KMS-11 (cell line): ENCODE measurements at regions not wholly inside any gene's neighbourhood (a gene's known extent, or its start where the extent isn't known, plus 50 kb on each side); places are given as distances from the start of the nearest gene placed in this dataset.

Experiments used
- H2AFZ ChIP-seq: fragments of 200-600 bp; sonication (generic); 2 replicates; pipeline ENCODE4 v1.6.1; 2016; ENCODE audit warnings: antibody characterized with exemption, mixed run types, low read depth
- H3K27ac ChIP-seq: fragments of 200-600 bp; sonication (generic); 2 replicates; pipeline ENCODE4 v1.6.1; 2016; ENCODE audit warnings: mild to moderate bottlenecking, mixed run types
- H3K27me3 ChIP-seq: fragments of 200-600 bp; sonication (generic); 2 replicates; pipeline ENCODE4 v1.6.1; 2017; ENCODE audit warnings: mild to moderate bottlenecking, low read depth, mixed run types, moderate library complexity; ENCODE audit not compliant: insufficient read depth
- H3K36me3 ChIP-seq: fragments of 200-600 bp; sonication (generic); 2 replicates; pipeline ENCODE4 v1.6.1; 2017; ENCODE audit warnings: mild to moderate bottlenecking, mixed run types; ENCODE audit not compliant: insufficient read depth
- H3K4me1 ChIP-seq: fragments of 200-600 bp; sonication (generic); 2 replicates; pipeline ENCODE4 v1.6.1; 2016; ENCODE audit warnings: mild to moderate bottlenecking, low read depth, mixed run types; ENCODE audit not compliant: poor library complexity, severe bottlenecking
- H3K4me2 ChIP-seq: fragments of 200-600 bp; sonication (generic); 2 replicates; pipeline ENCODE4 v1.7.0; 2016; ENCODE audit warnings: mild to moderate bottlenecking, mixed run types
- H3K4me3 ChIP-seq: fragments of 200-600 bp; sonication (generic); IDR thresholded peaks from 2 replicates; pipeline ENCODE4 v1.6.1; 2017; ENCODE audit warnings: low read depth, low read length, mixed read lengths; ENCODE audit not compliant: insufficient read depth
- H3K79me2 ChIP-seq: fragments of 200-600 bp; sonication (generic); 2 replicates; pipeline ENCODE4 v1.6.1; 2016; ENCODE audit warnings: low read depth, mixed run types; ENCODE audit not compliant: insufficient read depth
- H3K9ac ChIP-seq: fragments of 200-600 bp; sonication (generic); 2 replicates; pipeline ENCODE4 v1.6.1; 2016; ENCODE audit warnings: mild to moderate bottlenecking, mixed run types
- H4K20me1 ChIP-seq: fragments of 200-600 bp; sonication (generic); 2 replicates; pipeline ENCODE4 v1.6.1; 2016; ENCODE audit warnings: mild to moderate bottlenecking, mixed run types; ENCODE audit not compliant: insufficient read depth
- CTCF ChIP-seq: fragments of 200-600 bp; sonication (generic); conservative IDR thresholded peaks from 2 replicates; pipeline ENCODE4 v1.6.1; 2017; ENCODE audit warnings: low read depth, mild to moderate bottlenecking, antibody characterized with exemption, low read length, moderate library complexity, mixed read lengths

GRCh38 chr2:199015072-199015471 lies 442.7 kb downstream of the SATB2 start:
- no peak overlapping the region for H3K4me2 ChIP-seq
- H3K4me3 ChIP-seq = no peak overlapping the region
- H2AFZ ChIP-seq = no peak overlapping the region
- no peaks in the 10 kb centered on the region for H3K4me1 ChIP-seq
- H3K79me2 ChIP-seq = no peaks in the 10 kb centered on the region
- no peaks in the 10 kb centered on the region for H3K36me3 ChIP-seq
- H3K27me3 ChIP-seq = no peaks in the 10 kb centered on the region
- H4K20me1 ChIP-seq = no peaks in the 10 kb centered on the region
- no peak for TF ChIP-seq CTCF
- no peak overlapping the region for H3K9ac ChIP-seq
- no peak overlapping the region for H3K27ac ChIP-seq

- no peak for TF ChIP-seq CTCF
- H3K79me2 ChIP-seq = no peaks in the 10 kb centered on the region
- no peak overlapping the region for H3K4me2 ChIP-seq
These were observed 443.5 kb downstream of the SATB2 start for GRCh38 chr2:199014226-199014625.

GRCh38 chr2:199011908-199012307 lies 445.8 kb downstream of the SATB2 start:
- H3K4me1 ChIP-seq = no peaks in the 10 kb centered on the region

More at GRCh38 chr2:199014226-199014625, 443.5 kb downstream of the SATB2 start:
- H3K27me3 ChIP-seq = no peaks in the 10 kb centered on the region
- no peak overlapping the region for H3K9ac ChIP-seq
- no peak overlapping the region for H3K27ac ChIP-seq
- no peaks in the 10 kb centered on the region for H3K4me1 ChIP-seq
- no peaks in the 10 kb centered on the region for H4K20me1 ChIP-seq
- H3K4me3 ChIP-seq = no peak overlapping the region
- no peaks in the 10 kb centered on the region for H3K36me3 ChIP-seq
- H2AFZ ChIP-seq = no peak overlapping the region

GRCh38 chr2:198994678-198995077 lies 463.1 kb downstream of the SATB2 start:
- no peak overlapping the region for H3K9ac ChIP-seq
- H3K27ac ChIP-seq = no peak overlapping the region
- no peaks in the 10 kb centered on the region for H4K20me1 ChIP-seq
- H3K27me3 ChIP-seq = no peaks in the 10 kb centered on the region
- H3K4me1 ChIP-seq = no peaks in the 10 kb centered on the region
- no peak overlapping the region for H3K4me3 ChIP-seq
- no peak overlapping the region for H3K4me2 ChIP-seq
- no peaks in the 10 kb centered on the region for H3K79me2 ChIP-seq
- H2AFZ ChIP-seq = no peak overlapping the region
- H3K36me3 ChIP-seq = no peaks in the 10 kb centered on the region
- TF ChIP-seq CTCF = no peak

More at GRCh38 chr2:199011908-199012307, 445.8 kb downstream of the SATB2 start:
- Histone ChIP-seq H3K27me3 (no peaks in the 10 kb centered on the region), H3K4me2 (no peak overlapping the region), H2AFZ (no peak overlapping the region), H3K4me3 (no peak overlapping the region), H3K9ac (no peak overlapping the region), H3K79me2 (no peaks in the 10 kb centered on the region), H3K36me3 (no peaks in the 10 kb centered on the region), H4K20me1 (no peaks in the 10 kb centered on the region), H3K27ac (no peak overlapping the region)
- no peak for TF ChIP-seq CTCF
